ENCODE measurements at regions not wholly inside any gene's neighbourhood (a gene's known extent, or its start where the extent isn't known, plus 50 kb on each side); places are given as distances from the start of the nearest gene placed in this dataset.
A peak's percentile ranks its signal among the peaks of the same experiment; 100 is the strongest.
"Not testable (repeated sequence)": the region's sequence is repeated elsewhere in the genome, so short reads cannot be mapped to it uniquely, and the experiment has no call there.

- DNase-seq = no peak
These were observed 634.3 kb downstream of the TMEM182 start for GRCh38 chr2:103396152-103396551.

- DNase-seq = no peak
These were observed 639.8 kb downstream of the TMEM182 start for GRCh38 chr2:103401621-103402020.

GRCh38 chr2:103402336-103402735, 640.5 kb downstream of the TMEM182 start:
- DNase-seq = no peak

- no peak for DNase-seq
These were observed 641.1 kb downstream of the TMEM182 start for GRCh38 chr2:103402944-103403343.

GRCh38 chr2:103403388-103403787, 641.6 kb downstream of the TMEM182 start:
- not testable (repeated sequence) for DNase-seq

GRCh38 chr2:103410221-103410620, 648.4 kb downstream of the TMEM182 start:
- no peak for DNase-seq

GRCh38 chr2:103419506-103419905, 657.7 kb downstream of the TMEM182 start:
- no peak for DNase-seq

- DNase-seq = no peak
These were observed 661.3 kb downstream of the TMEM182 start for GRCh38 chr2:103423100-103423499.

GRCh38 chr2:103427567-103427966, 665.7 kb downstream of the TMEM182 start:
- no peak for DNase-seq

- no peak for DNase-seq
These were observed 668.4 kb downstream of the TMEM182 start for GRCh38 chr2:103430191-103430590.

GRCh38 chr2:103435010-103435409, 673.2 kb downstream of the TMEM182 start:
- DNase-seq = no peak

- DNase-seq = no peak
These were observed 675.3 kb downstream of the TMEM182 start for GRCh38 chr2:103437161-103437560.

GRCh38 chr2:103445347-103445746, 683.5 kb downstream of the TMEM182 start:
- DNase-seq = peak; percentile 31

GRCh38 chr2:103448495-103448894, 686.7 kb downstream of the TMEM182 start:
- no peak for DNase-seq

- no peak for DNase-seq
These were observed 689.5 kb downstream of the TMEM182 start for GRCh38 chr2:103451283-103451682.

- DNase-seq = no peak
These were observed 697.5 kb downstream of the TMEM182 start for GRCh38 chr2:103459283-103459682.

- no peak for DNase-seq
These were observed 700.3 kb downstream of the TMEM182 start for GRCh38 chr2:103462101-103462500.

GRCh38 chr2:103462712-103463111, 700.9 kb downstream of the TMEM182 start:
- no peak for DNase-seq

- DNase-seq = no peak
These were observed 703.0 kb downstream of the TMEM182 start for GRCh38 chr2:103464831-103465230.

GRCh38 chr2:103469800-103470199, 708.0 kb downstream of the TMEM182 start:
- DNase-seq = no peak

GRCh38 chr2:103484906-103485305, 723.1 kb downstream of the TMEM182 start:
- DNase-seq = no peak

- DNase-seq = no peak
These were observed 735.0 kb downstream of the TMEM182 start for GRCh38 chr2:103496850-103497249.

- no peak for DNase-seq
These were observed 745.0 kb downstream of the TMEM182 start for GRCh38 chr2:103506812-103507211.

GRCh38 chr2:103512442-103512841, 750.6 kb downstream of the TMEM182 start:
- no peak for DNase-seq

GRCh38 chr2:103520547-103520946, 758.7 kb downstream of the TMEM182 start:
- DNase-seq = no peak

GRCh38 chr2:103525756-103526155, 763.9 kb downstream of the TMEM182 start:
- no peak for DNase-seq

All from NCI-H2029 (cell line).